H1 (cell line): ENCODE measurements at regions not wholly inside any gene's neighbourhood (a gene's known extent, or its start where the extent isn't known, plus 50 kb on each side); places are given as distances from the start of the nearest gene placed in this dataset.

ENCODE experiments used
- CTCF ChIA-PET: fragments of 300-600 bp; sonication (Branson Sonifier 250); formaldehyde crosslinking; loops from one replicate; lab custom pipeline; 2021; ENCODE audit not compliant: partially characterized antibody; lab: Charles Lee
- POLR2A ChIA-PET: fragments of 300-600 bp; sonication (Branson Sonifier 250); formaldehyde crosslinking; loops from one replicate; lab custom pipeline; 2021; ENCODE audit warnings: inconsistent platforms; ENCODE audit not compliant: partially characterized antibody; lab: Charles Lee
- DNase-seq, 2 experiments: peaks; one replicate each; pipeline versions ENCODE4 v3.0.0 to v3.0.0-alpha.2; 2010 to 2022; ENCODE audit warnings: low spot score in 2 of 2, low read depth in 1 of 2, mixed read lengths in 1 of 2
- FAIRE-seq: peaks from 2 replicates; lab custom pipeline; 2011; peaks lifted over from hg19 to GRCh38; lab: Jason Lieb, UNC
- H2AFZ ChIP-seq: 2 replicates; pipeline ENCODE4 v1.8.1; 2012; ENCODE audit warnings: low read length, inconsistent platforms
- H2AK5ac ChIP-seq: 2 replicates; pipeline ENCODE4 v1.6.1; 2013; ENCODE audit warnings: low read depth, low read length
- H2BK120ac ChIP-seq: replicated peaks from 2 replicates; pipeline ENCODE3; 2013; ENCODE audit warnings: low read depth, low read length, inconsistent platforms
- H2BK12ac ChIP-seq: 2 replicates; pipeline ENCODE4 v1.6.1; 2013; ENCODE audit warnings: low read depth, low read length
- H2BK15ac ChIP-seq: 2 replicates; pipeline ENCODE4 v1.6.1; 2013; ENCODE audit warnings: low read length
- H2BK20ac ChIP-seq: 2 replicates; pipeline ENCODE4 v1.6.1; 2013; ENCODE audit warnings: low read length
- H2BK5ac ChIP-seq: 2 replicates; pipeline ENCODE4 v1.6.1; 2013; ENCODE audit warnings: low read depth, low read length
- H3K14ac ChIP-seq: 2 replicates; pipeline ENCODE4 v1.6.1; 2013; ENCODE audit warnings: inconsistent platforms; ENCODE audit not compliant: insufficient read length
- H3K18ac ChIP-seq: 2 replicates; pipeline ENCODE4 v1.6.1; 2013; ENCODE audit warnings: low read length; ENCODE audit errors: extremely low read depth
- H3K23ac ChIP-seq: 2 replicates; pipeline ENCODE4 v1.6.1; 2013; ENCODE audit warnings: inconsistent platforms; ENCODE audit not compliant: insufficient read length
- H3K23me2 ChIP-seq: 2 replicates; pipeline ENCODE4 v1.6.1; 2013; ENCODE audit warnings: low read depth, low read length
- H3K27ac ChIP-seq: 2 replicates; pipeline ENCODE4 v1.6.1; 2011; ENCODE audit warnings: low read depth, low read length, inconsistent platforms
- H3K27me3 ChIP-seq, 4 experiments: replicated peaks in 1 of 4; 1 replicate in 1 of 4; 2 replicates in 3 of 4; pipeline versions ENCODE4 v1.6.1 to v1.8.1; 2011 to 2013; ENCODE audit warnings: low read length in 3 of 4, mild to moderate bottlenecking in 3 of 4, inconsistent platforms in 2 of 4, mixed read lengths in 2 of 4, moderate library complexity in 1 of 4; ENCODE audit not compliant: control insufficient read depth in 3 of 4, insufficient read depth in 3 of 4; ENCODE audit errors: extremely low read depth in 1 of 4
- H3K36me3 ChIP-seq, 4 experiments: 2 replicates each; pipeline versions ENCODE4 v1.6.1 to v1.8.1; 2011 to 2013; ENCODE audit warnings: mild to moderate bottlenecking in 4 of 4, low read length in 3 of 4, moderate library complexity in 2 of 4, control low read depth in 1 of 4, inconsistent platforms in 1 of 4; ENCODE audit not compliant: insufficient read depth in 4 of 4, control insufficient read depth in 2 of 4
- H3K4ac ChIP-seq: replicated peaks from 2 replicates; pipeline ENCODE3; 2013; ENCODE audit warnings: low read length, low read depth, mixed read lengths, inconsistent platforms; ENCODE audit not compliant: insufficient read length
- H3K4me1 ChIP-seq, 4 experiments: replicated peaks in 1 of 4; 1 replicate in 1 of 4; 2 replicates in 3 of 4; pipeline versions ENCODE4 v1.6.1 to v1.8.1; 2011 to 2013; ENCODE audit warnings: low read length in 3 of 4, inconsistent platforms in 2 of 4, mixed read lengths in 1 of 4; ENCODE audit not compliant: insufficient read depth in 4 of 4, control insufficient read depth in 3 of 4
- H3K4me2 ChIP-seq, 2 experiments: 2 replicates each; pipeline versions ENCODE4 v1.6.1 to v1.8.1; 2011 to 2013; ENCODE audit warnings: low read depth in 2 of 2, low read length in 2 of 2, control low read depth in 1 of 2, inconsistent platforms in 1 of 2, mild to moderate bottlenecking in 1 of 2; ENCODE audit not compliant: insufficient read depth in 1 of 2
- H3K4me3 ChIP-seq, 4 experiments: fragments of 200-600, 300-600 bp in 1 of 4; sonication (generic), shearing (Covaris generic), sonication (Bioruptor Twin) in 1 of 4; 2 replicates each; pipeline versions ENCODE4 v1.5.1 to v1.8.1; 2011 to 2016; ENCODE audit warnings: low read length in 4 of 4, low read depth in 3 of 4, control low read depth in 2 of 4, inconsistent platforms in 2 of 4, mild to moderate bottlenecking in 2 of 4, mixed read lengths in 1 of 4, moderate library complexity in 1 of 4; ENCODE audit not compliant: insufficient read depth in 2 of 4; ENCODE audit errors: extremely low read depth in 1 of 4
- H3K56ac ChIP-seq: replicated peaks from 2 replicates; pipeline ENCODE3; 2013; ENCODE audit warnings: low read depth, mild to moderate bottlenecking, mixed read lengths, low read length, inconsistent platforms; ENCODE audit not compliant: insufficient read length
- H3K79me1 ChIP-seq: 2 replicates; pipeline ENCODE4 v1.6.1; 2013; ENCODE audit warnings: low read depth, low read length, control low read depth
- H3K79me2 ChIP-seq, 2 experiments: 2 replicates each; pipeline versions ENCODE4 v1.6.1 to v1.8.1; 2012 to 2013; ENCODE audit warnings: low read length in 2 of 2, mild to moderate bottlenecking in 2 of 2, inconsistent platforms in 1 of 2; ENCODE audit not compliant: insufficient read depth in 2 of 2, control insufficient read depth in 1 of 2
- H3K9ac ChIP-seq, 4 experiments: replicated peaks in 1 of 4; 1 replicate in 1 of 4; 2 replicates in 3 of 4; pipeline versions ENCODE4 v1.6.1 to v1.8.1; 2011 to 2013; ENCODE audit warnings: low read depth in 3 of 4, low read length in 3 of 4, control low read depth in 2 of 4, mild to moderate bottlenecking in 2 of 4, moderate library complexity in 2 of 4, inconsistent platforms in 1 of 4; ENCODE audit errors: extremely low read depth in 1 of 4
- H3K9me3 ChIP-seq, 2 experiments: 2 replicates each; pipeline versions ENCODE4 v1.6.1 to v1.8.1; 2012 to 2013; ENCODE audit warnings: mild to moderate bottlenecking in 2 of 2, moderate library complexity in 2 of 2, control low read depth in 1 of 2, inconsistent platforms in 1 of 2, low read depth in 1 of 2, low read length in 1 of 2, mixed read lengths in 1 of 2; ENCODE audit not compliant: insufficient read depth in 2 of 2
- H4K20me1 ChIP-seq, 2 experiments: replicated peaks in 1 of 2; 2 replicates each; pipeline versions ENCODE3 to v1.8.1; 2011 to 2013; ENCODE audit warnings: inconsistent platforms in 2 of 2, low read length in 2 of 2, mild to moderate bottlenecking in 1 of 2; ENCODE audit not compliant: insufficient read depth in 2 of 2, control insufficient read depth in 1 of 2
- H4K5ac ChIP-seq: 2 replicates; pipeline ENCODE4 v1.6.1; 2013; ENCODE audit warnings: low read length, low read depth, mixed read lengths, inconsistent platforms; ENCODE audit not compliant: insufficient read length
- H4K8ac ChIP-seq: 2 replicates; pipeline ENCODE4 v1.8.0; 2013; ENCODE audit warnings: mild to moderate bottlenecking, moderate library complexity, low read length, inconsistent platforms; ENCODE audit not compliant: insufficient read depth; ENCODE audit errors: extremely low read depth
- H4K91ac ChIP-seq: replicated peaks from 2 replicates; pipeline ENCODE3; 2013; ENCODE audit warnings: low read length, mixed read lengths, inconsistent platforms; ENCODE audit not compliant: insufficient read length
- EZH2 ChIP-seq: fragments of 200-600 bp; sonication (generic); IDR thresholded peaks from 2 replicates; pipeline ENCODE4 v1.7.1; 2012; ENCODE audit warnings: low read depth, mild to moderate bottlenecking, moderate library complexity, low read length, inconsistent platforms; ENCODE audit not compliant: severe bottlenecking
- FOSL1 ChIP-seq: IDR thresholded peaks from 2 replicates; pipeline ENCODE4 v1.6.1; 2011; ENCODE audit warnings: mild to moderate bottlenecking, low read depth, low read length, moderate library complexity; ENCODE audit not compliant: insufficient read depth
- GABPA ChIP-seq: IDR thresholded peaks from 2 replicates; pipeline ENCODE4 v1.6.1; 2011; ENCODE audit warnings: mild to moderate bottlenecking, low read length, moderate library complexity, borderline replicate concordance; ENCODE audit not compliant: insufficient read depth
- GTF2F1 ChIP-seq: IDR thresholded peaks from 2 replicates; pipeline ENCODE4 v1.6.1; 2012; ENCODE audit warnings: low read depth, low read length, improper control_type of control experiment, borderline replicate concordance
- JUN ChIP-seq: IDR thresholded peaks from 2 replicates; pipeline ENCODE4 v1.6.1; 2011; ENCODE audit warnings: low read depth, mild to moderate bottlenecking, improper control_type of control experiment, low read length
- KDM5A ChIP-seq: fragments of 200-600 bp; IDR thresholded peaks from 2 replicates; pipeline ENCODE4 v1.7.1; 2012; ENCODE audit warnings: mild to moderate bottlenecking, low read length, inconsistent platforms, mixed read lengths
- NANOG ChIP-seq: IDR thresholded peaks from 2 replicates; pipeline ENCODE4 v1.6.1; 2011; ENCODE audit warnings: low read length, low read depth, mild to moderate bottlenecking, inconsistent platforms; ENCODE audit not compliant: insufficient read depth, poor library complexity, severe bottlenecking
- RFX5 ChIP-seq: IDR thresholded peaks from 2 replicates; pipeline ENCODE4 v1.6.1; 2011; ENCODE audit warnings: low read depth, low read length, improper control_type of control experiment, borderline replicate concordance
- SP4 ChIP-seq: IDR thresholded peaks from 2 replicates; pipeline ENCODE4 v1.6.1; 2012; ENCODE audit warnings: low read length, inconsistent platforms
- TAF1 ChIP-seq: IDR thresholded peaks from 2 replicates; pipeline ENCODE4 v1.6.1; 2011; ENCODE audit warnings: mild to moderate bottlenecking, low read depth, low read length
- ZNF274 ChIP-seq: IDR thresholded peaks from 2 replicates; pipeline ENCODE4 v1.7.0; 2012; ENCODE audit warnings: low read length, borderline replicate concordance; ENCODE audit errors: extremely low read depth
- WGBS, 2 experiments: shearing (Covaris generic) in 1 of 2; methylation state at CpG; one replicate each; pipeline versions ENCODE4 v1.1.6 to v1.1.7; 2013 to 2015; ENCODE audit warnings: low lambda C conversion rate in 2 of 2, mixed read lengths in 2 of 2, inconsistent platforms in 1 of 2, low coverage in 1 of 2, missing lambda C conversion rate in 1 of 2; ENCODE audit not compliant: insufficient replicate concordance in 2 of 2, insufficient coverage in 1 of 2, insufficient read length in 1 of 2; ENCODE audit errors: extremely low coverage in 1 of 2, missing lambda C conversion rate in 1 of 2; 5-methylcytosine and 5-hydroxymethylcytosine counted together

DNA sequence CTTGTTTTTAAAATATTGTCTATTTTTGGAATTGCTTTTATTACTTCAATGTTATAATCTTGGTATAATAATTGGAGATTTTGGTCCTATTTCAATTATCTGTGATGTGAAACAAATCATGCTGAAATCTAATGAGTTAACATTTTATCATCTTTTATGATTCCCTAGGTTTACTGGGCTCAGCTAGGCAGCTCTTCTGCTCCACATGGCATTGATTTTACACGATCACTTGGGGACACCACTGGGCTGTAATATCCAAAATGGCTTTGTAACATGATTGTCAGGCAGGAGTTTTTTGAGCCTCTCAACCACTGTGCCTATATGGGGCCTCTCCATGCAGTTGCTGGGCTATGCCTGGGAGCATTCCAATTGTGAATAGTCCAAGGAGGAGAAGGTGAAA, 163.3 kb downstream of the PYDC2 start:
- TF ChIP-seq KDM5A: no peak
- no peak for TF ChIP-seq NANOG
- TF ChIP-seq ZNF274: no peak
- no peak for TF ChIP-seq JUN
- no peak for TF ChIP-seq RFX5
- no peak for TF ChIP-seq EZH2
- TF ChIP-seq GTF2F1: no peak
- no peak for TF ChIP-seq GABPA
- TF ChIP-seq TAF1: no peak
- no peak for TF ChIP-seq SP4
- no peak for TF ChIP-seq FOSL1
- Histone ChIP-seq H2AFZ (no peak overlapping the region), H3K79me2 (no peaks in the 10 kb centered on the region), H3K79me1 (no peaks in the 10 kb centered on the region), H3K4ac (no peak overlapping the region), H3K9me3 (no peaks in the 10 kb centered on the region), H3K14ac (no peak overlapping the region), H3K4me2 (no peak overlapping the region), H2BK12ac (no peak overlapping the region), H2BK5ac (no peak overlapping the region), H3K23ac (no peak overlapping the region), H4K8ac (no peak overlapping the region), H3K23me2 (no peaks in the 10 kb centered on the region), H3K9ac (no peak overlapping the region), H3K27ac (no peak overlapping the region), H4K20me1 (no peaks in the 10 kb centered on the region), H3K27me3 (no peaks in the 10 kb centered on the region), H3K56ac (no peak overlapping the region), H3K36me3 (no peaks in the 10 kb centered on the region), H4K91ac (no peak overlapping the region), H2BK120ac (no peak overlapping the region), H3K4me1 (peaks cover 0 to 5% (median 0%) of the 10 kb centered on the region in 4 experiments; a peak in 1 of 7 replicates), H2AK5ac (no peak overlapping the region), H3K18ac (no peak overlapping the region), H2BK15ac (no peak overlapping the region), H2BK20ac (no peak overlapping the region), H3K4me3 (no peak overlapping the region), H4K5ac (no peak overlapping the region)
- no peak for FAIRE-seq
- DNase-seq: no peak
- POLR2A ChIA-PET: no interaction called here
- WGBS, 2 experiments: 94% methylated on average over 1 of the region's 1 CpG; no CpG with 5 or more reads in 1 of the 2 experiments
- CTCF ChIA-PET: no interaction called here
